ENCODE measurements at regions not wholly inside any gene's neighbourhood (a gene's known extent, or its start where the extent isn't known, plus 50 kb on each side); places are given as distances from the start of the nearest gene placed in this dataset.

DNA sequence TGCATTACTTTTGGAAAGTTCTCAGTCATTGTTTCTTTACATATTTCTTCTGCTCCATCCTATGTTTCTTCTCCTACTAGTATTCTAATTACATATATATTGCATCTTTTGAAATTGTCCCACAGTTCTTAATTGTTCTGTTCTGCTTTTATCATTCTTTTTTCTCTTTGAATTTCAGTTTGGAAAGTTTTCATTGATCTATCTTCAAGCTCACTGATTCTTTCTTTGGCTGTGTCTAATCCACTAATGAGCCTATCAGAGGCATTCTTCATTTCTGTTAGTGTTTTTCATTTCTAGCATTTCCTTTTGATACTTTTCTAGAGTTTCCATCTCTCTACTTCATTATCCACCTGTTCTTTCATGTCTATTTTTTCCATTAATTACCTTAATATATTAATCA is 159.0 kb upstream of the KCNJ15 start:
- TF ChIP-seq, protein P1, sequence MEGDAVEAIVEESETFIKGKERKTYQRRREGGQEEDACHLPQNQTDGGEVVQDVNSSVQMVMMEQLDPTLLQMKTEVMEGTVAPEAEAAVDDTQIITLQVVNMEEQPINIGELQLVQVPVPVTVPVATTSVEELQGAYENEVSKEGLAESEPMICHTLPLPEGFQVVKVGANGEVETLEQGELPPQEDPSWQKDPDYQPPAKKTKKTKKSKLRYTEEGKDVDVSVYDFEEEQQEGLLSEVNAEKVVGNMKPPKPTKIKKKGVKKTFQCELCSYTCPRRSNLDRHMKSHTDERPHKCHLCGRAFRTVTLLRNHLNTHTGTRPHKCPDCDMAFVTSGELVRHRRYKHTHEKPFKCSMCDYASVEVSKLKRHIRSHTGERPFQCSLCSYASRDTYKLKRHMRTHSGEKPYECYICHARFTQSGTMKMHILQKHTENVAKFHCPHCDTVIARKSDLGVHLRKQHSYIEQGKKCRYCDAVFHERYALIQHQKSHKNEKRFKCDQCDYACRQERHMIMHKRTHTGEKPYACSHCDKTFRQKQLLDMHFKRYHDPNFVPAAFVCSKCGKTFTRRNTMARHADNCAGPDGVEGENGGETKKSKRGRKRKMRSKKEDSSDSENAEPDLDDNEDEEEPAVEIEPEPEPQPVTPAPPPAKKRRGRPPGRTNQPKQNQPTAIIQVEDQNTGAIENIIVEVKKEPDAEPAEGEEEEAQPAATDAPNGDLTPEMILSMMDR (conservative IDR thresholded peaks at IDR 0.05; ENCODE audit: low read depth, low read length) = no peak
- TF ChIP-seq POLR2A (IDR thresholded peaks at IDR 0.05; ENCODE audit: low read depth, low read length) = no peak

All from IMR-90 (cell line).